ENCODE measurements at regions not wholly inside any gene's neighbourhood (a gene's known extent, or its start where the extent isn't known, plus 50 kb on each side); places are given as distances from the start of the nearest gene placed in this dataset.

GRCh38 chr13:40069173-40070044, 413.9 kb downstream of the COG6 start:
- no peaks in the 10 kb centered on the region for H3K9me3 ChIP-seq
- H3K4me1 ChIP-seq (ENCODE audit: low read depth) = peaks cover 2% of the 10 kb centered on the region
- no peak overlapping the region for H3K4me3 ChIP-seq
- DNase-seq = peak in 2 of 3 donors; percentile 79 to 84
- ATAC-seq = peak; percentile 92
- intact Hi-C loops (cut with DNase I, micrococcal nuclease) = loop anchor here (2.0 to 5.0 kb wide), 2 partner anchors 613 kb away; no protein-coding TSS in a partner anchor
- no peaks in the 10 kb centered on the region for H3K36me3 ChIP-seq (ENCODE audit: low read depth)
- TF ChIP-seq, protein P1, sequence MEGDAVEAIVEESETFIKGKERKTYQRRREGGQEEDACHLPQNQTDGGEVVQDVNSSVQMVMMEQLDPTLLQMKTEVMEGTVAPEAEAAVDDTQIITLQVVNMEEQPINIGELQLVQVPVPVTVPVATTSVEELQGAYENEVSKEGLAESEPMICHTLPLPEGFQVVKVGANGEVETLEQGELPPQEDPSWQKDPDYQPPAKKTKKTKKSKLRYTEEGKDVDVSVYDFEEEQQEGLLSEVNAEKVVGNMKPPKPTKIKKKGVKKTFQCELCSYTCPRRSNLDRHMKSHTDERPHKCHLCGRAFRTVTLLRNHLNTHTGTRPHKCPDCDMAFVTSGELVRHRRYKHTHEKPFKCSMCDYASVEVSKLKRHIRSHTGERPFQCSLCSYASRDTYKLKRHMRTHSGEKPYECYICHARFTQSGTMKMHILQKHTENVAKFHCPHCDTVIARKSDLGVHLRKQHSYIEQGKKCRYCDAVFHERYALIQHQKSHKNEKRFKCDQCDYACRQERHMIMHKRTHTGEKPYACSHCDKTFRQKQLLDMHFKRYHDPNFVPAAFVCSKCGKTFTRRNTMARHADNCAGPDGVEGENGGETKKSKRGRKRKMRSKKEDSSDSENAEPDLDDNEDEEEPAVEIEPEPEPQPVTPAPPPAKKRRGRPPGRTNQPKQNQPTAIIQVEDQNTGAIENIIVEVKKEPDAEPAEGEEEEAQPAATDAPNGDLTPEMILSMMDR (IDR thresholded peaks at IDR 0.05) = peak; percentile 60

GRCh38 chr13:40070357-40070756, 414.9 kb downstream of the COG6 start:
- no peaks in the 10 kb centered on the region for H3K36me3 ChIP-seq (ENCODE audit: low read depth)
- H3K4me1 ChIP-seq (ENCODE audit: low read depth) = peaks cover 2% of the 10 kb centered on the region
- ATAC-seq (no peak), DNase-seq (no peak)
- no peak overlapping the region for H3K4me3 ChIP-seq
- H3K9me3 ChIP-seq = no peaks in the 10 kb centered on the region
- intact Hi-C loops (cut with DNase I, micrococcal nuclease) = loop anchor here in 1 of 2 donors (5.0 kb wide), 1 partner anchor 612 kb away; no protein-coding TSS in a partner anchor
- TF ChIP-seq, protein P1 (IDR thresholded peaks at IDR 0.05) = no peak

GRCh38 chr13:40072663-40073120, 417.2 kb downstream of the COG6 start:
- no peaks in the 10 kb centered on the region for H3K36me3 ChIP-seq (ENCODE audit: low read depth)
- intact Hi-C loops (cut with DNase I, micrococcal nuclease) = loop anchor here in 1 of 2 donors (5.0 kb wide), 1 partner anchor 610 kb away; no protein-coding TSS in a partner anchor
- DNase-seq = no peak
- no peak overlapping the region for H3K4me3 ChIP-seq
- no peak for ATAC-seq
- TF ChIP-seq, protein P1 (IDR thresholded peaks at IDR 0.05) = no peak
- H3K9me3 ChIP-seq = no peaks in the 10 kb centered on the region
- peaks cover 2% of the 10 kb centered on the region for H3K4me1 ChIP-seq (ENCODE audit: low read depth)

DNA sequence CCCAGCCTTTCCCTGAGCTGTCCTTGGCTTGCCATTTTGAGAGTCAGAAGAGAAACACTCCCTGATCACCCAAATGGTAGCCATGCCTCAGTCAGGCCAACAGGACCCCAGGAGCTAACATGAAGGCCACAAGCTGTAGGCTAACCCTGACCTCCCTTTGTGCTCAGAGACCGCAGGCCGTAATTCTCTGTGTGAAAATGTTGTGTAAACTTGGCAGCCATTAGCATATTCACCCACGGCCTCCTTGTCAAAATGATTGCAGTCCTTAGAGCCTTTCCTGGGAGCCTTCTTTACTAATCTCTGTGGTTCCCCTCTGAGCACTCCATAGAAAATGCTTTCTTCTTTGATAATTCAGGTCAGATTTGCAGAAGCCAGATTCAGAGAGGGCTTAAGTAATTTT, 418.9 kb downstream of the COG6 start:
- H3K4me1 ChIP-seq (ENCODE audit: low read depth) = peaks cover 2% of the 10 kb centered on the region
- TF ChIP-seq, protein P1 (IDR thresholded peaks at IDR 0.05) = no peak
- H3K9me3 ChIP-seq = no peaks in the 10 kb centered on the region
- no peaks in the 10 kb centered on the region for H3K36me3 ChIP-seq (ENCODE audit: low read depth)
- DNase-seq = no peak
- intact Hi-C loops (cut with DNase I, micrococcal nuclease) = loop anchor here in 1 of 2 donors (5.0 kb wide), 1 partner anchor 608 kb away; no protein-coding TSS in a partner anchor
- no peak overlapping the region for H3K4me3 ChIP-seq
- ATAC-seq = no peak

GRCh38 chr13:40075281-40075680, 419.8 kb downstream of the COG6 start:
- ATAC-seq = no peak
- intact Hi-C loops (cut with DNase I, micrococcal nuclease) = no loop called here
- Histone ChIP-seq H3K36me3 (ENCODE audit: low read depth) (no peaks in the 10 kb centered on the region), H3K4me1 (ENCODE audit: low read depth) (no peaks in the 10 kb centered on the region), H3K9me3 (no peaks in the 10 kb centered on the region), H3K4me3 (no peak overlapping the region)
- no peak for DNase-seq
- TF ChIP-seq, protein P1 (IDR thresholded peaks at IDR 0.05) = no peak

Measured in mucosa of descending colon (tissue), 3 donors.